HL-60 (cell line): ENCODE measurements at regions not wholly inside any gene's neighbourhood (a gene's known extent, or its start where the extent isn't known, plus 50 kb on each side); places are given as distances from the start of the nearest gene placed in this dataset.

Experiments used
- CTCF ChIP-seq: IDR thresholded peaks from one replicate; pipeline ENCODE4 v1.5.1; 2011; ENCODE audit warnings: low read length, control low read depth, inconsistent platforms; ENCODE audit not compliant: insufficient read depth
- POLR2AphosphoS5 ChIP-seq: IDR thresholded peaks from 2 replicates; pipeline ENCODE4 v1.6.1; 2012; ENCODE audit warnings: low read depth
- REST ChIP-seq: IDR thresholded peaks from 2 replicates; pipeline ENCODE4 v1.6.1; 2012; ENCODE audit warnings: low read depth; ENCODE audit not compliant: insufficient replicate concordance

- TF ChIP-seq CTCF (no peak), REST (no peak), POLR2AphosphoS5 (no peak)
Observed at GRCh38 chr5:54760182-54760935, 225.0 kb downstream of the ESM1 start.
